Astrocyte of the spinal cord (primary cell): ENCODE measurements at regions not wholly inside any gene's neighbourhood (a gene's known extent, or its start where the extent isn't known, plus 50 kb on each side); places are given as distances from the start of the nearest gene placed in this dataset.
"Not testable (repeated sequence)": the region's sequence is repeated elsewhere in the genome, so short reads cannot be mapped to it uniquely, and the experiment has no call there.

Experiments used
- DNase-seq: peaks from one replicate; pipeline ENCODE4 v3.0.0; 2011; ENCODE audit warnings: low read depth, low spot score
- H3K4me3 ChIP-seq: 2 replicates; pipeline ENCODE4 v1.5.1; 2011; ENCODE audit warnings: low read depth, mild to moderate bottlenecking, low read length, moderate library complexity
- in situ Hi-C: cut with HindIII; loops from 2 replicates; pipeline ENCODE4 v1.10.0; 2017; ENCODE audit warnings: low sequenced_read_pairs
- TF ChIP-seq, protein P1 (sequence below): IDR thresholded peaks from 2 replicates; pipeline ENCODE4 v1.5.1; 2012; ENCODE audit warnings: low read depth, mild to moderate bottlenecking, low read length, inconsistent platforms

DNA sequence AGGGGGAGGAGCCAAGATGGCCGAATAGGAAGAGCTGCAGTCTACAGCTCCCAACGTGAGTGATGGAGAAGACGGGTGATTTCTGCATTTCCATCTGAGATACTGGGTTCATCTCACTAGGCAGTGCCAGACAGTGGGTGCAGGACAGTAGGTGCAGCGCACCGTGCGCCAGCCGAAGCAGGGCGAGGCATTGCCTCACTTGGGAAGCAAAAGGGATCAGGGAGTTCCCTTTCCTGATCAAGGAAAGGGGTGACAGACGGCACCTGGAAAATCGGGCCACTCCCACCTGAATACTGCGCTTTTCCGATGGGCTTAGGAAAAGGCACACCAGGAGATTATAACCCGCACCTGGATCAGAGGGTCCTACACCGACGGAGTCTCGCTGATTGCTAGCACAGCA, 121.1 kb upstream of the SESTD1 start:
- H3K4me3 ChIP-seq, in situ Hi-C loops, DNase-seq: not testable (repeated sequence)

DNA sequence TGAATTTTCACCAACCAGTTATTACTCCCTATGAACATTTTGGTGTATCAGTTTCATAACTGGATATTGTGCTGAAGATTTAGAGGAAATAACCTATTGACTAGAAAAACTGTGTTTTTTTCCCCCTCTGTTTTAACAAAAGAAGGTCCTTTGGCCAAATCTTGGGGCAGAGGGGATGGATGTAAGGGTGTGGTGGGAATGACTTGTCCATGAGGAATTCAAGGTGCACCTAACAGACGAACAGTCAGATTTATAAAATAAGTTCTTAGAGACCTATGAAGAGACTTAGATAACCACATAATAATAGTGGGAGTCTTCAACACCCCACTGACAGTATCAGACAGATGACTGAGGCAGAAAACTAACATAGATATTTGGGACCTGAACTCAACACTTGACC, 119.3 kb upstream of the SESTD1 start:
- in situ Hi-C loops, result no loop called here
- TF ChIP-seq, protein P1, sequence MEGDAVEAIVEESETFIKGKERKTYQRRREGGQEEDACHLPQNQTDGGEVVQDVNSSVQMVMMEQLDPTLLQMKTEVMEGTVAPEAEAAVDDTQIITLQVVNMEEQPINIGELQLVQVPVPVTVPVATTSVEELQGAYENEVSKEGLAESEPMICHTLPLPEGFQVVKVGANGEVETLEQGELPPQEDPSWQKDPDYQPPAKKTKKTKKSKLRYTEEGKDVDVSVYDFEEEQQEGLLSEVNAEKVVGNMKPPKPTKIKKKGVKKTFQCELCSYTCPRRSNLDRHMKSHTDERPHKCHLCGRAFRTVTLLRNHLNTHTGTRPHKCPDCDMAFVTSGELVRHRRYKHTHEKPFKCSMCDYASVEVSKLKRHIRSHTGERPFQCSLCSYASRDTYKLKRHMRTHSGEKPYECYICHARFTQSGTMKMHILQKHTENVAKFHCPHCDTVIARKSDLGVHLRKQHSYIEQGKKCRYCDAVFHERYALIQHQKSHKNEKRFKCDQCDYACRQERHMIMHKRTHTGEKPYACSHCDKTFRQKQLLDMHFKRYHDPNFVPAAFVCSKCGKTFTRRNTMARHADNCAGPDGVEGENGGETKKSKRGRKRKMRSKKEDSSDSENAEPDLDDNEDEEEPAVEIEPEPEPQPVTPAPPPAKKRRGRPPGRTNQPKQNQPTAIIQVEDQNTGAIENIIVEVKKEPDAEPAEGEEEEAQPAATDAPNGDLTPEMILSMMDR, result no peak
- no peak for DNase-seq
- H3K4me3 ChIP-seq, result no peak overlapping the region

DNA sequence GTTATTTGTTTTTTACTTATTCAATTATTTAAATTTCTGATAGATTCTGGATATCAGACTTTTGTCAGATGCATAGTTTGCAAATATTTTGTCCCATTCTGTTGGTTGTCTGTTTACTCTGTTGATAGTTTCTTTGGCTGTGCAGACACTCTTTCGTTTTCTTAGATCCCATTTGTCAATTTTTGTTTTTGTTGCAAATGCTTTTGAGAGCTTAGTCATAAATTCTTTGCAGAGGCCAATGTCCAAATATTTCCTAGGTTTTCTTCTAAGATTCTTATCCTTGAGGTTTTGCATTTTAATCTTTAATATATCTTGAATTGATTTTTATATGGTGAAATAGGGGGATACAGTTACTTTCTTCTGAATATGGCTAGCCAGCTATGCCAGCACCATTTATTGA, 112.7 kb upstream of the SESTD1 start:
- TF ChIP-seq, protein P1, result no peak
- peak; percentile 36 for DNase-seq
- in situ Hi-C loops, result no loop called here
- H3K4me3 ChIP-seq, result no peak overlapping the region

DNA sequence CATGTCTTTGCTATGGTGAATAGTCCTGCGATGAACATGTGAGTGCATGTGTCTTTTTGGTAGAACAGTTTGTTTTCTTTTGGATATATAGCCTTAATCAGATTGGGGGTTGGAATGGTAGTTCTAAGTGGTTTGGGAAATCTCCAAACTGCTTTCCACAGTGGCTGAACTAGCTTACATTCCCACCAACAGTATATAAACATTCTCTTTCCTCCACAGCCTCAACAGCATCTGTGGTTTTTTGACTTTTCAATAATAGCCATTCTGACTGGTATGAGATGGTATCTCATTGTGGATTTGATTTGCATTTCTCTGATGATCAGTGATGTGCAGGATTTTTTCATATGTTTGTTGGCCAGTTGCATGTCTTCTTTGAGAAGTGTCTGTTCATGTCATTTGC, 112.2 kb upstream of the SESTD1 start:
- H3K4me3 ChIP-seq, result no peak overlapping the region
- TF ChIP-seq, protein P1, result no peak
- peak; percentile 75 for DNase-seq
- in situ Hi-C loops, result no loop called here

DNA sequence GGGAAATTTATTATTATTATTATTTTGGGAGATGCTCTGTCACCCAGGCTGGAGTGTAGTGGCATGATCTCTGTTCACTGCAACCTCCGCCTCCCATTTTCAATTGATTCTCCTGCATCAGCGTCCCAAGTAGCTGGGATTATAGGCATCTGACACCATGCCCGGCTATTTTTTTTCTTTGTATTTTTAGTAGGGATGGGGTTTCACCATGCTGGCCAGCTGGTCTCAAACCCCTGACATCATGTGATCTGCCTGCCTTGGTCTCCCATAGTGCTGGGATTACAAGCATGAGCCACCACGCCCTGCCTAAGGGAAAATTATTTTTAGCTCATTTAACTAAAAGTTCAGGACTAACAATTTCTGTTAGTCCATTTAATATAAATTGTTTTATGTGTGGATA, 109.2 kb upstream of the SESTD1 start:
- in situ Hi-C loops, result no loop called here
- H3K4me3 ChIP-seq, result no peak overlapping the region
- TF ChIP-seq, protein P1, result no peak
- DNase-seq, result no peak

DNA sequence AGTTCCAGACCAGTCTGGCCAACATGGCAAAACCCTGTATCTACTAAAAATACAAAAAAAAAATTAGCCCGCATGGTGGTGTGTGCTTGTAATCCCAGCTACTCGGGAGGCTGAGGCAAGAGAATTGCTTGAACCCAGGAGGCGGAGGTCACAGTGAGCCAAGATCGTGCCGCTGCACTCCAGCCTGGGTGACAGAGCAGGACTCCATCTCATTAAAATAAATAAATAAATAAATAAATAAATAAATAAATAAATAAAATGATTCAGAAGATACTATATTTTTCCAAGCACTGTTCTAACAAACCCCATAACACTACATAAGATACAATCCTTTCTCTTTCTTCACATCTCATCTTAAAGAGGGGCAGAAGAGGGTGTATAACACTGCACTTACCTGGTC, 100.9 kb upstream of the SESTD1 start:
- in situ Hi-C loops, DNase-seq, H3K4me3 ChIP-seq: not testable (repeated sequence)

DNA sequence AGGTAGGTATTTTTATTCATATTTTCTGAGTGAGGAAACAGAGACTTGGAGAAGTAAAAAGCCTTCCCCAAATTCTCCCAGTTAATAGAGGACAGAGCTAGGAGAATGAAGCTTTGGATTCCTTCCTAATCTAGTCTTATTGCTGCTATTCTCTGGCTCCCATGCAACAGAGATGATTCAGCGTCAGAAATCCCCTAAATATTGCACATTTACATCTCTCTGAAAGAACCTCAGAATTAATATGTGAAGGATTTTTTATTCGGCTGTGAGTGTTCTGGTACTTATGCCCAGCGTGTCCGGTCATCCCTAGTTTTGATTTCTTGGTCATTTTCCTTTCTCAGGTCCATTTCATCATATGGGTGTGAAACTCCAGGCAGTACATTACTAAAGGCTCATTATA, 91.2 kb upstream of the SESTD1 start:
- TF ChIP-seq, protein P1, result no peak
- in situ Hi-C loops, result no loop called here
- H3K4me3 ChIP-seq, result no peak overlapping the region
- DNase-seq, result no peak

DNA sequence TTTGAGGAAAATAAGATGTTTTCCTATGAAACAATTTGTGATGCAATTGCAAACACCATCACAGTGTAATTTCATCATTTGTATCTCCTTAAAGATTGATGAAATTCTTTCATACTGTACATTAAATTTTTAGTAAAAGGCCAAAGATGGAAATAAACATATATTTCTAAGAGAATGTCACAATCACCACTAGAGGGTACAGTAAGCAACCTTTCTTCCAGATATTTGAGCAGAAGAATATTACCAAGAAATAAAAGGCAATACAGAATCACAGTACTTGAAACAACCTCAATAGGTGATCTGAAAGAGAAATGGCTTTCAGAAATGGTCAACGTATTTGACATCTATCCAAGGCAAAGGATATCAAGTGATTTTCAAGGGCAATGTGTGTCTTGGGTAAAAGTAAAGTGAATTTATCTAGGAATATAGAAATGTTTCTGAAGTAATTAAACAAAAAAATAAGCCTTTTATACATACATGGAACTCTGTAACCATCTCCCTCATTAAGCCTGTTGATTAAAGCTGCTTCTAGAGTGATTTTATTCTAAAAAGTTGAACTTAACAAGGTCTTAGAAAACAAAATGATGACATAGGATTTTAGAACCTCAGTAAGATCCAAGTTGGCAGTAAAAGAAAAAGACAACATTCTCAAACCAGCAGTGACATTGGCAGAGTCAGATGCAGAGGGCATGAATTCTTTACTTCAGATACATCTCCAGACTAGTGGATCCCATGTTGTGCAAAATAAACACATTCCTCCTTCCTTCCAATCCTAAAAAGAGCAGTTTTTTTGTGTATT, 90.3 kb upstream of the SESTD1 start:
- no peak overlapping the region for H3K4me3 ChIP-seq
- peak; percentile 30 for DNase-seq
- in situ Hi-C loops, result no loop called here
- TF ChIP-seq, protein P1, result peak; percentile 49
